GM12875 (cell line): ENCODE measurements at regions not wholly inside any gene's neighbourhood (a gene's known extent, or its start where the extent isn't known, plus 50 kb on each side); places are given as distances from the start of the nearest gene placed in this dataset.

ENCODE experiments used
- H3K4me3 ChIP-seq: one replicate; pipeline ENCODE4 v1.5.1; 2011; ENCODE audit warnings: low read depth, low read length, control low read depth
- TF ChIP-seq, protein P1 (sequence below): IDR thresholded peaks from 2 replicates; pipeline ENCODE4 v1.5.1; 2011; ENCODE audit warnings: low read depth, mild to moderate bottlenecking, control low read depth, inconsistent platforms, low read length, moderate library complexity, borderline replicate concordance; ENCODE audit not compliant: insufficient read depth

DNA sequence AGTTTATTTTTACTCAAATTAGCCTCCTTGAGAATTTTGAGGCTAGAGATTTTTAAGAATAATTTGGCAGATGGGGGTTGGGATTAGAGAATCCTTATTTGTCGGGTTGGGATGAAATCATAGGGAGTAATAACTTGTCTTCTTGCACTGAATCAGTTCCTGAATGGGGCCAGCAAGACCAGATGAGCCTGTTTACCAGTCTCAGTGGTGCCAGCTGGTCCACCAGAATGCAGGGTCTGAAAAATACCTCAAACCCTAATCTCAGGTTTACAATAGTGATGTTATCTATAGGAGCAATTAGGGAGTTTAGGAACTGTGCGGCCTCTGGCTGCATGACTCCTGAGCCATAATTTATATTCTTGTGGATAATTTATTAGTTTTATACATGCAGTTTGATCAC is 705.9 kb upstream of the AGA start:
- TF ChIP-seq, protein P1, sequence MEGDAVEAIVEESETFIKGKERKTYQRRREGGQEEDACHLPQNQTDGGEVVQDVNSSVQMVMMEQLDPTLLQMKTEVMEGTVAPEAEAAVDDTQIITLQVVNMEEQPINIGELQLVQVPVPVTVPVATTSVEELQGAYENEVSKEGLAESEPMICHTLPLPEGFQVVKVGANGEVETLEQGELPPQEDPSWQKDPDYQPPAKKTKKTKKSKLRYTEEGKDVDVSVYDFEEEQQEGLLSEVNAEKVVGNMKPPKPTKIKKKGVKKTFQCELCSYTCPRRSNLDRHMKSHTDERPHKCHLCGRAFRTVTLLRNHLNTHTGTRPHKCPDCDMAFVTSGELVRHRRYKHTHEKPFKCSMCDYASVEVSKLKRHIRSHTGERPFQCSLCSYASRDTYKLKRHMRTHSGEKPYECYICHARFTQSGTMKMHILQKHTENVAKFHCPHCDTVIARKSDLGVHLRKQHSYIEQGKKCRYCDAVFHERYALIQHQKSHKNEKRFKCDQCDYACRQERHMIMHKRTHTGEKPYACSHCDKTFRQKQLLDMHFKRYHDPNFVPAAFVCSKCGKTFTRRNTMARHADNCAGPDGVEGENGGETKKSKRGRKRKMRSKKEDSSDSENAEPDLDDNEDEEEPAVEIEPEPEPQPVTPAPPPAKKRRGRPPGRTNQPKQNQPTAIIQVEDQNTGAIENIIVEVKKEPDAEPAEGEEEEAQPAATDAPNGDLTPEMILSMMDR = no peak
- no peak overlapping the region for H3K4me3 ChIP-seq

DNA sequence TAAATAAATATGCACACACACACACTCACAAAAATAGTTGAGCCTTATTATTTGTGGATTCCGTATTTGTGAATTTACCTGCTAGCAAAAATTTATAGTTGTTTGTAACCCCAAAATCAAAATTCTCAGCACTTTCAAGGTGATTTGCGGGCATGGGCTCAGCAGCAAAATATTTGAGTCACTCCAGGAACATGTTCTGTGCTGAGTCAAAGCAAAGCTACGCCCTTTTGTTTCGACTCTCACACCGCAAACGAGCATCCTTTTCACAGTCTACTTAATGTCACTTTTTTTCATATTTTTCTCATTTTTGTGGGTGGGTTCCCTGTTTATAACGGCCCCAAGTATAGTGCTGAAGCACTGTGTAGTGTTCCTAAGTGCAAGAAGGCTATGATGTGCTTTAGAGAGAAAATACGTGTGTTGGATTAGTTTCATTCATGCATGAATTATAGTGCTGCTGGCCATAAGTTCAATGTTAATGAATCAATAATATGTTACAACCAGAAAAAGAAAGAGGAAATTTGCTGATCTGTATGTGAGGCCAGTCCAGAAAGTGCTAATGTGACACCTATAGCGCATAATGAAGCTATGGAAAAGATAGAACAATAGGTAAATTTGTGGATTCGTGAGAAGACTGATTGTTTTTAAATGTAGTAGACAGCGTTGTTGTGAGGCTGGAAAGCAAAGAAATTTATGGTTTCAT is 723.2 kb upstream of the AGA start:
- TF ChIP-seq, protein P1 = no peak
- H3K4me3 ChIP-seq = no peak overlapping the region

DNA sequence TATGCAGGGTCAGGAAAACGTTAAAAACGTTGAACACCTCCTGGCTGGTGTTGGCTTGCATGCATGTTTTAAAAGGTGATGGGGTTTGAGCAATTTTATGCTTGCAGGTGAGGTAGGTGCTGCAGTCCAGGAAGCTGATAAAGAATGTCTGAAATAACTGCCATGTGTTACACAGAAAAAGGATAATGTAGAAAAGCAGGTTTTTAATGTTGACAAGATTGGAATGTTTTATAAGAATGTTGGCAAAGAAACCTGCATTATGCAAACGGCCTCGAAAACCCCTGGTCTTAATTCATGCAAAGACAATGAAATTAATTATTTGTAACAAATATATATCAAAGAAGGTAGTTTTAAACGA is 723.7 kb upstream of the AGA start:
- no peak overlapping the region for H3K4me3 ChIP-seq
- TF ChIP-seq, protein P1 = no peak

GRCh38 chr4:178173771-178174170 is 731.5 kb upstream of the AGA start:
- H3K4me3 ChIP-seq = no peak overlapping the region
- TF ChIP-seq, protein P1 = no peak

GRCh38 chr4:178174756-178175155 is 732.5 kb upstream of the AGA start:
- TF ChIP-seq, protein P1 = no peak
- no peak overlapping the region for H3K4me3 ChIP-seq

DNA sequence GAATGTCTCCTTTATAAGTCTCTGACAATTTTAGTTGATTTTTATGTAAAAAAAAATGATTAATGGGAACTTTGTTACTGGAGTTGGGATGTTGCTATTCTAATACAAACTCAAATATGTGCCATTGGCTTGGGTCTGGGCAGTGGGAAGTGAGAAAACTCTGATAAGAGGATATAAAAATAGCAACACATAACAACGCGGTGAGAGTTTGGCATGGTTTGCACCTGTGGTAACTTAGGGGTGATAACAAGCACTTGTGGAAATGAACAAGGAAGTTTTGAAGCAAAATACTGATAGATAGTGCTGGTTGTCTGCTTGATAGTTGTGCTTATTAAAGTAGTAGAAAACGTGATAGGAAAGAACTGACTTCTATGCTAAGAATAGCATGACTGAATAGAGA is 743.3 kb upstream of the AGA start:
- no peak overlapping the region for H3K4me3 ChIP-seq
- TF ChIP-seq, protein P1 = no peak

DNA sequence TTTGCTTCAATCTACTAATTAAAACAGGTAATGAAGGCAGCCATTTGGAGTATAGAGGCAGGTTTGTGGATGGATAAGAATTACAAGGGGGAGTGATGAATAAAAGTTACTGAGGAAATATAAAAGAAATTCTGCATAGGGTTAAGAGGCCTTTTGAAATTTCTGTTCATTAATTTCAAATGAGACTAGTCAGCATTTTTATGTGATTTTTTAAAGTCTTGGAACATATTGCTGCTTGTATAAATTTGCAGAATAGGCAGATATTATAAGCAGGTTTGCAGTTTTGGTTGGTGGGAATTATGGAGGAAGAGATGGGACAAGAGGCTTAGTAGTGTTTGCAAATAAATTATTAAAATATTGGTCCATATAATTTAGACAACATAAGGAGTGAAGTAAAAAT is 750.4 kb upstream of the AGA start:
- TF ChIP-seq, protein P1 = no peak
- no peak overlapping the region for H3K4me3 ChIP-seq
